Endothelial cell of umbilical vein (primary cell): ENCODE measurements at regions not wholly inside any gene's neighbourhood (a gene's known extent, or its start where the extent isn't known, plus 50 kb on each side); places are given as distances from the start of the nearest gene placed in this dataset.

Source experiments
- BruUV-seq: library from RNA; stranded (reverse); fragments of 400-500 nt; replicated peaks from 2 replicates; lab custom pipeline; 2021; lab: Mats Ljungman, UMichigan
- CTCF ChIA-PET: fragments of 300-600, 350-600 bp; sonication (Branson Sonifier 250); formaldehyde crosslinking; loops from one replicate; lab custom pipeline; 2021; ENCODE audit warnings: antibody characterized with exemption, inconsistent platforms; lab: Charles Lee
- POLR2A ChIA-PET: fragments of 300-600, 350-600 bp; sonication (Branson Sonifier 250); formaldehyde crosslinking; loops from one replicate; lab custom pipeline; 2021; ENCODE audit warnings: antibody characterized with exemption, inconsistent platforms; lab: Charles Lee
- DNase-seq: peaks from one replicate; pipeline ENCODE4 v3.0.0-alpha.2; 2011; ENCODE audit warnings: low read depth, low spot score
- FAIRE-seq: peaks from 2 replicates; lab custom pipeline; 2011; peaks lifted over from hg19 to GRCh38; lab: Jason Lieb, UNC
- H2AFZ ChIP-seq: 2 replicates; pipeline ENCODE4 v1.6.0; 2012; ENCODE audit warnings: low read depth, low read length, control low read depth, inconsistent platforms
- H3K27ac ChIP-seq: 2 replicates; pipeline ENCODE4 v1.5.1; 2011; ENCODE audit warnings: low read depth, mild to moderate bottlenecking, control low read depth, low read length, moderate library complexity; ENCODE audit not compliant: insufficient read depth
- H3K27me3 ChIP-seq, 2 experiments: 2 replicates each; pipeline versions ENCODE4 v1.6.0 to v1.6.1; 2011; ENCODE audit warnings: low read length in 2 of 2, mixed read lengths in 1 of 2; ENCODE audit not compliant: control insufficient read depth in 2 of 2, insufficient read depth in 2 of 2
- H3K36me3 ChIP-seq, 2 experiments: 2 replicates in 1 of 2; 3 replicates in 1 of 2; pipeline ENCODE4 v1.5.1; 2011; ENCODE audit warnings: low read length in 2 of 2, mild to moderate bottlenecking in 1 of 2, moderate library complexity in 1 of 2; ENCODE audit not compliant: control insufficient read depth in 2 of 2, insufficient read depth in 2 of 2; ENCODE audit errors: extremely low read depth in 1 of 2
- H3K4me1 ChIP-seq: 3 replicates; pipeline ENCODE4 v1.5.1; 2011; ENCODE audit warnings: mild to moderate bottlenecking, low read length; ENCODE audit not compliant: control insufficient read depth, insufficient read depth; ENCODE audit errors: extremely low read depth
- H3K4me2 ChIP-seq: 2 replicates; pipeline ENCODE4 v1.6.1; 2011; ENCODE audit warnings: low read length, control low read depth, mixed read lengths; ENCODE audit not compliant: insufficient read depth
- H3K4me3 ChIP-seq, 3 experiments: fragments of 200-600 bp in 1 of 3; sonication (generic), shearing (Covaris generic) in 1 of 3; replicated peaks in 1 of 3; 2 replicates each; pipeline ENCODE4 v1.5.1; 2011 to 2016; ENCODE audit warnings: control low read depth in 3 of 3, low read length in 3 of 3, mild to moderate bottlenecking in 2 of 3, inconsistent platforms in 1 of 3, low read depth in 1 of 3, moderate library complexity in 1 of 3; ENCODE audit not compliant: insufficient read depth in 1 of 3
- H3K79me2 ChIP-seq: 2 replicates; pipeline ENCODE4 v1.6.0; 2012; ENCODE audit warnings: low read length, inconsistent platforms; ENCODE audit not compliant: control insufficient read depth, insufficient read depth
- H3K9ac ChIP-seq: replicated peaks from 2 replicates; pipeline ENCODE3; 2011; ENCODE audit warnings: low read length, control low read depth; ENCODE audit not compliant: insufficient read depth; ENCODE audit errors: extremely low read depth
- H3K9me1 ChIP-seq: replicated peaks from 3 replicates; pipeline ENCODE4 v1.6.0; 2011; ENCODE audit warnings: mild to moderate bottlenecking, low read length; ENCODE audit not compliant: control insufficient read depth, insufficient read depth; ENCODE audit errors: extremely low read depth
- H3K9me3 ChIP-seq: replicated peaks from 2 replicates; pipeline ENCODE4 v1.5.1; 2012; ENCODE audit warnings: low read length, inconsistent platforms; ENCODE audit not compliant: control insufficient read depth, insufficient read depth
- H4K20me1 ChIP-seq: replicated peaks from 2 replicates; pipeline ENCODE3; 2011; ENCODE audit warnings: mild to moderate bottlenecking, low read length; ENCODE audit not compliant: control insufficient read depth, insufficient read depth; ENCODE audit errors: extremely low read depth
- EZH2 ChIP-seq: IDR thresholded peaks from 2 replicates; pipeline ENCODE4 v1.6.1; 2012; ENCODE audit warnings: borderline replicate concordance, low read depth, mild to moderate bottlenecking, moderate library complexity, low read length, inconsistent platforms; ENCODE audit not compliant: severe bottlenecking
- FOS ChIP-seq: IDR thresholded peaks from 2 replicates; pipeline ENCODE4 v1.6.1; 2011; ENCODE audit warnings: mild to moderate bottlenecking, low read length, moderate library complexity, borderline replicate concordance; ENCODE audit not compliant: insufficient read depth
- GATA2 ChIP-seq: IDR thresholded peaks from 2 replicates; pipeline ENCODE4 v1.7.0; 2011; ENCODE audit warnings: low read depth, mild to moderate bottlenecking, moderate library complexity, mixed read lengths, low read length; ENCODE audit not compliant: insufficient read length, insufficient read depth
- JUN ChIP-seq: IDR thresholded peaks from 2 replicates; pipeline ENCODE4 v1.6.1; 2011; ENCODE audit warnings: borderline replicate concordance, low read depth; ENCODE audit not compliant: insufficient read length, insufficient read depth
- MYC ChIP-seq: IDR thresholded peaks from one replicate; pipeline ENCODE4 v1.6.1; 2011; ENCODE audit warnings: mild to moderate bottlenecking, low read depth, low read length
- POLR2A ChIP-seq: IDR thresholded peaks from 2 replicates; pipeline ENCODE4 v1.6.1; 2012; ENCODE audit warnings: low read depth, mild to moderate bottlenecking, control low read depth, low read length
- POLR2AphosphoS5 ChIP-seq: IDR thresholded peaks from 2 replicates; pipeline ENCODE4 v1.6.1; 2012; ENCODE audit warnings: low read depth, mild to moderate bottlenecking, control low read depth, low read length, moderate library complexity; ENCODE audit not compliant: insufficient read depth
- dilution Hi-C: fragments of 300-500 bp; cut with MboI; formaldehyde crosslinking; loops from one replicate; pipeline ENCODE4 v1.15.0; 2019; ENCODE audit warnings: low sequenced_read_pairs; ENCODE audit not compliant: extremely low pct_ligation_motif_present
- intact Hi-C: fragments of 100-400 bp; cut with micrococcal nuclease; formaldehyde crosslinking; loops from one replicate; pipeline ENCODE4 v1.10.0; 2022
- TF ChIP-seq, protein P1 (sequence below), 2 donors: IDR thresholded peaks; 1 replicate in 1 of 2; 2 replicates in 1 of 2; pipeline ENCODE4 v1.5.1; 2011; ENCODE audit warnings: low read length in 2 of 2, mild to moderate bottlenecking in 2 of 2, moderate library complexity in 2 of 2, control low read depth in 1 of 2, inconsistent platforms in 1 of 2, low read depth in 1 of 2; ENCODE audit not compliant: insufficient read depth in 1 of 2; ENCODE audit errors: extremely low read depth in 1 of 2
- TF ChIP-seq, protein P2 (sequence below): IDR thresholded peaks from 2 replicates; pipeline ENCODE4 v1.6.1; 2011; ENCODE audit not compliant: insufficient read depth, insufficient read length

DNA sequence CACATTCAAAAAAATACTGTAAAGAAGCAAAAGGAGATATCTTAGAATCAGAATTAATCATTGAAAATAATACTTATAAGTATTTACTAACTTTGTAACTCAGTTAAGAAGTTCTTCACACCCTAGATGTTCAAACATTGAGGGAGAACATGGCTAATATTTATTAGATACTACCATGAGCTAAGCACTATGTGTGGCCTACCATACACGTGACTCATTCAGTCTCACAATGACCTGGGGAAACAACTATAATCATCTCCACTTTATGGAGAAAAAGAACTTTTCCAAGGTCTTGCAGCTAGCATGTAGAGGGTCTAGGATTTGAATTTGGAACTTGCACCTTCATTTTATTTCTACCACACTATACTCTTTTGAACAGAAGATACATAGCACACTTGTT lies 361.9 kb upstream of the CFAP20DC start:
- no peak overlapping the region for H2AFZ ChIP-seq
- H3K9me1 ChIP-seq = no peaks in the 10 kb centered on the region
- no peaks in the 10 kb centered on the region for H3K4me1 ChIP-seq
- TF ChIP-seq EZH2 (no peak), FOS (no peak), MYC (no peak), POLR2AphosphoS5 (no peak), GATA2 (no peak), JUN (no peak), POLR2A (no peak)
- TF ChIP-seq, protein P1, sequence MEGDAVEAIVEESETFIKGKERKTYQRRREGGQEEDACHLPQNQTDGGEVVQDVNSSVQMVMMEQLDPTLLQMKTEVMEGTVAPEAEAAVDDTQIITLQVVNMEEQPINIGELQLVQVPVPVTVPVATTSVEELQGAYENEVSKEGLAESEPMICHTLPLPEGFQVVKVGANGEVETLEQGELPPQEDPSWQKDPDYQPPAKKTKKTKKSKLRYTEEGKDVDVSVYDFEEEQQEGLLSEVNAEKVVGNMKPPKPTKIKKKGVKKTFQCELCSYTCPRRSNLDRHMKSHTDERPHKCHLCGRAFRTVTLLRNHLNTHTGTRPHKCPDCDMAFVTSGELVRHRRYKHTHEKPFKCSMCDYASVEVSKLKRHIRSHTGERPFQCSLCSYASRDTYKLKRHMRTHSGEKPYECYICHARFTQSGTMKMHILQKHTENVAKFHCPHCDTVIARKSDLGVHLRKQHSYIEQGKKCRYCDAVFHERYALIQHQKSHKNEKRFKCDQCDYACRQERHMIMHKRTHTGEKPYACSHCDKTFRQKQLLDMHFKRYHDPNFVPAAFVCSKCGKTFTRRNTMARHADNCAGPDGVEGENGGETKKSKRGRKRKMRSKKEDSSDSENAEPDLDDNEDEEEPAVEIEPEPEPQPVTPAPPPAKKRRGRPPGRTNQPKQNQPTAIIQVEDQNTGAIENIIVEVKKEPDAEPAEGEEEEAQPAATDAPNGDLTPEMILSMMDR (IDR thresholded peaks at IDR 0.05; ENCODE audit: extremely low read depth in 1 of 2, insufficient read depth in 1 of 2, low read depth in 1 of 2, low read length in 2 of 2) = no peak
- TF ChIP-seq, protein P2, sequence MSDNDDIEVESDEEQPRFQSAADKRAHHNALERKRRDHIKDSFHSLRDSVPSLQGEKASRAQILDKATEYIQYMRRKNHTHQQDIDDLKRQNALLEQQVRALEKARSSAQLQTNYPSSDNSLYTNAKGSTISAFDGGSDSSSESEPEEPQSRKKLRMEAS = no peak
- DNase-seq (no peak), FAIRE-seq (no peak)
- H3K36me3 ChIP-seq = no peaks in the 10 kb centered on the region
- BruUV-seq = no TSS peak
- no peaks in the 10 kb centered on the region for H3K27me3 ChIP-seq
- ChIA-PET CTCF (no interaction called here), POLR2A (no interaction called here)
- dilution Hi-C loops = no loop called here
- H3K4me3 ChIP-seq = no peak overlapping the region
- no peak overlapping the region for H3K27ac ChIP-seq
- H3K4me2 ChIP-seq = no peak overlapping the region
- H4K20me1 ChIP-seq = no peaks in the 10 kb centered on the region
- H3K9me3 ChIP-seq = peaks cover 2% of the 10 kb centered on the region
- no peak overlapping the region for H3K9ac ChIP-seq
- intact Hi-C loops = no loop called here
- H3K79me2 ChIP-seq = no peaks in the 10 kb centered on the region
